Ovary (tissue), 7 donors: ENCODE measurements at regions not wholly inside any gene's neighbourhood (a gene's known extent, or its start where the extent isn't known, plus 50 kb on each side); places are given as distances from the start of the nearest gene placed in this dataset.

Experiments used
- DNase-seq, 5 donors: peaks; one replicate each; pipeline ENCODE4 v3.0.0-alpha.2; 2019 to 2020
- H3K27ac ChIP-seq, 2 donors: fragments of 200-600 bp; one replicate each; pipeline versions ENCODE4 v1.5.1 to v1.8.0; 2019 to 2022
- H3K27me3 ChIP-seq: fragments of 200-600 bp; one replicate; pipeline ENCODE4 v1.8.0; 2022
- H3K36me3 ChIP-seq: fragments of 200-600 bp; sonication (generic); one replicate; pipeline ENCODE4 v1.5.1; 2019
- H3K4me1 ChIP-seq: one replicate; pipeline ENCODE4 v1.8.1; 2013; ENCODE audit warnings: mild to moderate bottlenecking, moderate library complexity; ENCODE audit not compliant: insufficient read depth
- H3K4me3 ChIP-seq: fragments of 200-600 bp; sonication (generic); one replicate; pipeline ENCODE4 v1.5.1; 2017
- H3K9me3 ChIP-seq, 2 donors: fragments of 200-600 bp in 1 of 2; sonication (generic) in 1 of 2; one replicate each; pipeline versions ENCODE4 v1.5.1 to v1.8.1; 2013 to 2019; ENCODE audit warnings: mild to moderate bottlenecking in 1 of 2, moderate library complexity in 1 of 2
- CTCF ChIP-seq, 3 donors: fragments of 450-650 bp in 2 of 3; fragments of 200-600 bp in 1 of 3; IDR thresholded peaks; one replicate each; pipeline versions ENCODE4 v1.5.1 to v1.8.0; 2016 to 2022; ENCODE audit warnings: antibody characterized with exemption in 3 of 3, mild to moderate bottlenecking in 1 of 3
- EP300 ChIP-seq: sonication (generic); formaldehyde crosslinking; IDR thresholded peaks from one replicate; pipeline ENCODE4 v1.6.1; 2017; ENCODE audit warnings: antibody characterized with exemption
- POLR2A ChIP-seq: fragments of 450-650 bp; IDR thresholded peaks from one replicate; pipeline ENCODE4 v1.6.1; 2017; ENCODE audit warnings: antibody characterized with exemption, mild to moderate bottlenecking, moderate library complexity
- WGBS, 3 donors: extraction: QIAGEN DNeasy Blood & Tissue Kit in 1 of 3; methylation state at CpG; one replicate each; pipeline versions ENCODE4 v1.1.5 to v1.1.7; 2013 to 2017; 5-methylcytosine and 5-hydroxymethylcytosine counted together
- intact Hi-C, 4 donors: fragments of 100-400 bp; cut with DNase I; formaldehyde crosslinking; loops; one replicate each; pipeline versions ENCODE4 v1.11.0 to v1.15.1; 2022 to 2023
- donor health status: DM: no; HTN: no; CAD: no; lungs with moderate emphysema.
- donor health status: DM: no; HTN: no; CAD: no.
- donor health status: Bipolar disorder and iron deficiency.
- donor health status: DM: no; HTN: no; CAD: no.
- donor health status: DM: yes; HTN: yes; CAD: no.

DNA sequence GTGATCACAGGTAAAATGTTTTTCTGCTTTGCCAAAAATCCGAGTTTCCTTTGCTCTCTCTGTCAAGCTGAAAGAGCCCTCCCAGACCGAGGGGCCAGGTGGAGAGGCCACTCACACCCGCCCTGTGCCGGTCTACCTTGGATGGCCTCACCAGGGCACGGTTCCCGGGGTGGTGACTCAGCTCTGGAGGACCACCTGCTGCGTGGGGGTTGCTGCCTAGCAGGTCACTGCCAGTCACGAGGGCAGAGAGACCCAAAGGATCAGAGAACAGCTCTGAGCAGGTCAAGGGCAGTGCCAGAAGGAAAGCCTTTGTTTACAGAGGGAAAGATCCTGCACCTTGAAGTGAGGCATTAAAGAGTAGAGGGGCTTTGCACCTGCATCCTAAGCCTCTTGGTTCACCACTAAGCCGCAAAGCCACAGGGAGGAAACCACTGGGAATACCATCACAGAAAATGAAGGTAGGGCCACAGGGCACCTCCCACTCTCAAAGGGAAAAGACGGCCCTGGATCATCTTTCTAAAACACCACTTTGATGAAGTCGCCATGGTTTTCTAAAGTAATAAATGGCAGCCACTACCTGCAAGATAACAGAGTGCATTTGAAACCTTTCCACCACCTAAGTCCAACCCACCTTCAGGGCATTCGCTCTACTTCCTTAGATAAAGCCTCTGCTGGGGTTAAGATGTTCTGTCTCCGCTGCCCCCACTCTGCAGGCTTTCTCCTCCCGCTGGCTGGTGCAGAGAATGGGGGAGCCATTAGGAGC lies 160.3 kb upstream of the KLF14 start:
- Histone ChIP-seq H3K36me3 (no peaks in the 10 kb centered on the region), H3K27ac (peak overlapping the region; percentile 66 to 72), H3K4me3 (no peak overlapping the region), H3K27me3 (no peaks in the 10 kb centered on the region), H3K9me3 (no peaks in the 10 kb centered on the region), H3K4me1 (peaks cover 8% of the 10 kb centered on the region)
- TF ChIP-seq CTCF (IDR thresholded peaks at IDR 0.05), result no peak
- TF ChIP-seq EP300, result no peak
- no peak for TF ChIP-seq POLR2A
- 33 to 39% (median 36%) methylated on average over 13 to 14 of the region's 14 CpGs for WGBS, 3 donors
- peak; percentile 77 to 85 (median 81) for DNase-seq
- intact Hi-C loops, result loop anchor here (10.0 kb wide), 3 partner anchors 110 to 620 kb away; no protein-coding TSS in a partner anchor

GRCh38 chr7:130894909-130895750 lies 161.1 kb upstream of the KLF14 start:
- H3K27me3 ChIP-seq, result no peaks in the 10 kb centered on the region
- H3K27ac ChIP-seq, result peak overlapping the region; percentile 66 to 72
- no peaks in the 10 kb centered on the region for H3K9me3 ChIP-seq
- WGBS, 3 donors, result 75 to 79% (median 77%) methylated on average over 20 of the region's 20 CpGs
- DNase-seq, result no peak
- no peak for TF ChIP-seq EP300
- TF ChIP-seq POLR2A, result no peak
- no peak for TF ChIP-seq CTCF (IDR thresholded peaks at IDR 0.05)
- no peaks in the 10 kb centered on the region for H3K36me3 ChIP-seq
- peaks cover 8% of the 10 kb centered on the region for H3K4me1 ChIP-seq
- intact Hi-C loops, result loop anchor here (5.0 to 10.0 kb wide), 5 partner anchors 110 to 620 kb away; no protein-coding TSS in a partner anchor
- no peak overlapping the region for H3K4me3 ChIP-seq

DNA sequence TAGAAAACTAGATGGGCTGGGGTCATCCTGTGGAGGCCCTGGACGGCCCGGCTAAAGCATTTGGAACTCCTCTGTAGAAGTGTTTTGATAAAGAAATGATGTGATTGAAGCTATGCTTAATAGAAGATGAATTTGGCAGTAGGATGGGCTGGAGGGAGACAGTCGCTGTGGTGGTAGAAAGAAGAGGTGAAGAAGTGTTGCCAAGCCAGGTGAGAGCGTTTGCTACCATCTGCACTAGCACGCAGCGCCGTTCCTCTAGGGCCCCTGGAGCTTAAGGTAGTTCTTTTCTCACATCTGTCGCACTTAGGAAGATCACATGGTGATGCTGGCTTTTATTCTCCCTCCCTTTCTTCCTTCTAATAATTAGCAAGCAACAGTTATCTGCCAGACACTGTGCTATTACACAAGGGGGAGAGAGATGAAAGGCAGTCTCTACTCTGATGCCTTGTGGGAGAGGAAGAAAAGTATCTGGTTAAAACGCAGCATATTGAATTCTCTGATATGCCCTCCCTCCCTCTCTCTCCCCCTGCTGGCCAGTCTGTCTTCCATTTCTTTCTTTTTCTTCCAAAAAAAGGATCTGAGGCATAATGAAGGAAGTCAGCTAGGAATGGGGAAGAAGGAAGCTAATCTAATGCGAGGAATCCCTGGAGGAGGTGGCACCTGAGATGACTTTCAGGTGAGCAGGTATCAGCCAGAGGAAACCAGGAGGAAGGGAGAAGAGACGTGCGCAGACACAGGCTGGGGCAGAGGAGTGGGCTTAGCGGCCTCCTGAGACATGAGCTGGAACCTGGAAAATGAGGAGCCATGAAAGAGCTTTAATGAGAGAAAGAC lies 162.3 kb upstream of the KLF14 start:
- Histone ChIP-seq H3K27ac (peak overlapping the region; percentile 13 to 48), H3K4me3 (no peak overlapping the region), H3K4me1 (peaks cover 7% of the 10 kb centered on the region), H3K27me3 (no peaks in the 10 kb centered on the region), H3K9me3 (no peaks in the 10 kb centered on the region), H3K36me3 (no peaks in the 10 kb centered on the region)
- TF ChIP-seq CTCF (IDR thresholded peaks at IDR 0.05), result peak in 1 of 3 donors; percentile 8
- TF ChIP-seq EP300, result no peak
- no peak for DNase-seq
- intact Hi-C loops, result loop anchor here (2.0 to 10.0 kb wide), 7 partner anchors 109 to 619 kb away; no protein-coding TSS in a partner anchor
- 69 to 78% (median 75%) methylated on average over 13 of the region's 13 CpGs for WGBS, 3 donors
